ENCODE measurements at regions not wholly inside any gene's neighbourhood (a gene's known extent, or its start where the extent isn't known, plus 50 kb on each side); places are given as distances from the start of the nearest gene placed in this dataset.

DNA sequence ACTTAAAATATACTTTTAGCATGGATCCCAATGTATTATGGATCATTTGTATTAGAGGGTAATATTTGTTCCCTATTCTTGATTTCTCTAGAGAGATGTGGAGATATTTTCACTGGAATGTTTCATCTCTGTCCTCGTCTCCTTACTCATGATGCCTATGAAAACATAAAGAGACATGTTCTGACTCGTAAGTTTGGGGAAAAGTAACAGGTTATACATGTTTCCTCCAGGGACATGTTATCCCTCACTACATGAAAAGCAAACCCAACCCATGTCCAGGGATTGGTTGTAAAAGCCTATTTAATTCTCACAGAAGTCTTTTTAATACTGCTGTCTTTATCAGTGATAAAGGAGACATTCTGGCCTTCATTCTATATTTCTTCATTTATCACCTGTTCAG lies 621.4 kb downstream of the GABRG1 start:
- no peak for TF ChIP-seq ESRRG (CRISPR knock-in tag; IDR thresholded peaks at IDR 0.05)
- no peak for TF ChIP-seq CSDC2 (CRISPR knock-in tag; IDR thresholded peaks at IDR 0.05)
- no peak for TF ChIP-seq GLIS3 (CRISPR knock-in tag; IDR thresholded peaks at IDR 0.05)
- no peak for TF ChIP-seq TCF4 (CRISPR knock-in tag; IDR thresholded peaks at IDR 0.05; ENCODE audit: borderline replicate concordance)
- TF ChIP-seq SNAI2 (CRISPR knock-in tag; IDR thresholded peaks at IDR 0.05): no peak
- TF ChIP-seq ZNF565 (CRISPR knock-in tag; conservative IDR thresholded peaks at IDR 0.05; ENCODE audit: low read depth): no peak

Data from SK-N-SH treated with all-trans-retinoic acid at 6 μM for 48 hours (cell line).